HS-27A (cell line): ENCODE measurements at regions not wholly inside any gene's neighbourhood (a gene's known extent, or its start where the extent isn't known, plus 50 kb on each side); places are given as distances from the start of the nearest gene placed in this dataset.
"Not testable (repeated sequence)": the region's sequence is repeated elsewhere in the genome, so short reads cannot be mapped to it uniquely, and the experiment has no call there.

Experiments
- DNase-seq: peaks from one replicate; pipeline ENCODE4 v3.0.0-alpha.2; 2012; ENCODE audit warnings: low read depth, missing footprints

- DNase-seq: no peak
Observed at GRCh38 chr1:172717722-172718465, 59.0 kb downstream of the FASLG start.

DNA sequence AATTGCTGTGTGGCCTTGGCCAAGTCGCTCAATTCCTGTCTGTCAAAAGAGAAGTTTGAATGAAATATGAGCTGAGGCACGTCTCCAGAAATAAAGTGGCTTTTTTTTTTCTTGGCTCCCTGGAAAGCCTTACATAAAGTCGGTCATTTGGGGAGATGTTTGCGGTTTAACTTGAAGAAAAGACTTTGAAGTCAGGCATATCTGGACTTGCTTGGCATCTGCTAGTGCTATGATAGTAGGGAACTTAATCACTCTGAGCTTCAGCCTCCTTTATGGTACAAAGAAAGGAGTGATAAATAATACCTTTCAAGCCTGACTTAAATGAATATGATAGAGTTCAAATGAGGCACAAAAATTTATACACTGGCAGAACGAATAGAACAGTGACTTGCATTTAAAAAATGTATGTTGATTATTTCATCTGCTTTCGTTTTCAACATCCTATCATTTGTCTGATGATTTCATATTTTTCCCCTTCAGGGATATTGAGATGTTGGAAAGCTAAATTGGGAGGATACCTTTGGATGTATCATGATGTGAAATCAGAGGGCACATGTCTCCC lies 60.2 kb downstream of the FASLG start:
- no peak for DNase-seq

DNA sequence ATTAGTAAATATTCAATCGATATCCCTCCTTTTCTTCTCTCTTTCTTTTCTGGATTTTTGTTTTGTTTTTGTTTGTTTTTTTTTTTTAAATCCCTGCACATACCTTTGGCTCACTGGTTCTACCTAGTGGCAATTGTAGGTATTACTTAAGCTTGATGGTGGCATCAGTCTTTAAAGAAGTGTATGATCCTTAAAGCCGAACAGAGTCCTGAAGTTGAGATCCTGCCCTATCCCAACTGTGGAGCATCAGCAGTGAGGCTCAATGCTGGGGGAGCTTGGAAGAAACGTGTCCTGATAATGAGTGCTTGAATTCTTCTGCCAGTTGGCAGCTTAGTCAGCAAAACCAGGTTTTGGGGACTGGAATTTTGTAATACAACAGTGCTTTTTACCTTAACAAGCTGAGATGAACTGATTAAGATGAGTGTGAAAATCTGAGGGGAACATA lies 60.8 kb downstream of the FASLG start:
- no peak for DNase-seq

DNA sequence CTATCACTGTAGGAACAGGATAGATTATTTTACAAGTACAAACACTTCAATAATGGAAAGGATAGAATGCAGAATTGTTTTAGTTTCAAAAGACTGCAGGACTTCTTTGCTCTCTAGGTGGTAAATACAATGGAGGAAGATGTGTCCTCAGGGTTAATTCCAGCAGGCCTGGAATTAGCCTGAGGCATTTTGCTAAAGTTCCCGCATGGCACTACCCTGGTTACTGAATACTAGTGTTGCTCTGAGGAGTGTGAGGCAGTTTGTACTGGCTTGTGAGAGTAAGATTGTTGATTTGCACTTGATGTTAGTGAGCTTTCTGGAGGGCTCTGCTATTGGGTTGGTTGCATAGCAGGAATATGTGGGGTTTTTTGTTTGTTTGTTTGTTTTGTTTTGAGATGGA lies 61.4 kb downstream of the FASLG start:
- no peak for DNase-seq

DNA sequence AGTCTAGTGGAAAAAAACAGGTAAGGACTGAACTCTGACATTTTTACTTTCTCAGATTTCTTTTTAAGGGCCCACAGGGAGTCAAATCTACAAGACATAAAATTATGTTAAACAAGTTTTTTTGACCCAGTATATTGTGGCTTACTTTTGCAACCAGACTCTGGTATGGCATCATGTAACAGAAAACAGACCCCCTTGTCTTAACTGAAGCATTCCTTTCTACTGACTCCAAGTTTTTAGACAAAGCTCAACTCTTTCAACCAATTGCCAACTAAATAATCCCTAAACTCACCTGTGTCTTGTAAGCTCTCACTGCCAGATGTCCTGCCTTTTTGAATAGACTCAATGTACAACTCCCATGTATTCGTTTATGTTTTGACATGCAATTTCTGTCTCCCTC lies 64.3 kb downstream of the FASLG start:
- DNase-seq: no peak

DNA sequence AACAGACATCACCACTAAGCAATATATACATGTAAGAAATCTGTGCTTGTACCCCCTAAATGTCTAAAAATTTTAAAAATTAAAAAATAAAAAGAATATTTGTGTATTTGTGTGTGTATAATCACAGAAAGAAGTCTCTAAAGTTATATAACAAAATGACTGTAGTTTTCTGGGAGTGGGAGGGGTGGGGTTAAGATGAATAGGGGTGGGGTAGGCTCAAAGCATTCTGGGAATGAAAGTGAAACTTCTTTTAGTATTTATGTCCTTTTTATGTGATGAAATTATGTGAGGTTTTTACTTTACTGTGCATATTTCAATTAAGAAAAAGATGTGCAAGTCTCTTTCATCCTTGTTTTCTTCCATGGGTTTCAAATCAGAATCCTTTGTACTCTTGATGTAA lies 65.3 kb downstream of the FASLG start:
- no peak for DNase-seq

GRCh38 chr1:172724765-172725613 lies 66.1 kb downstream of the FASLG start:
- DNase-seq: no peak

DNA sequence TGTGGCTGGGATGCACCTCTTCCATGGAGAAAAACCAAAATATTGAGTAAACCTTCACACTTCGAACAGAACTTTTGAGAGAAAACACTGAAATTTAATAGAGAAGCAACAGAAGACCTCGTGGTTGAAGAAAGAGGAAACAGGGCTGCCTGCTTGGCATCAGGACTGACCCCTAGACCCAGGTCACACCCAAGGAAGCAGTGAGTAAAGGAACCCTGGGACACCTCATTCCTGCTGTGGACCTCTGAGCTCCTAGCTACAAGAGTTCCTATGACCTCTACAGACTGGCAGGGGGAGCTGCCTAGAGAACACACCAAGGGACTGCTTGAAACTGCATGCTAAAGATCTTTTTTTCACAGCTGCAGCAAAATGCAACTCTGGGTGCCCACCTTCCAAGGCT lies 67.8 kb downstream of the FASLG start:
- no peak for DNase-seq

DNA sequence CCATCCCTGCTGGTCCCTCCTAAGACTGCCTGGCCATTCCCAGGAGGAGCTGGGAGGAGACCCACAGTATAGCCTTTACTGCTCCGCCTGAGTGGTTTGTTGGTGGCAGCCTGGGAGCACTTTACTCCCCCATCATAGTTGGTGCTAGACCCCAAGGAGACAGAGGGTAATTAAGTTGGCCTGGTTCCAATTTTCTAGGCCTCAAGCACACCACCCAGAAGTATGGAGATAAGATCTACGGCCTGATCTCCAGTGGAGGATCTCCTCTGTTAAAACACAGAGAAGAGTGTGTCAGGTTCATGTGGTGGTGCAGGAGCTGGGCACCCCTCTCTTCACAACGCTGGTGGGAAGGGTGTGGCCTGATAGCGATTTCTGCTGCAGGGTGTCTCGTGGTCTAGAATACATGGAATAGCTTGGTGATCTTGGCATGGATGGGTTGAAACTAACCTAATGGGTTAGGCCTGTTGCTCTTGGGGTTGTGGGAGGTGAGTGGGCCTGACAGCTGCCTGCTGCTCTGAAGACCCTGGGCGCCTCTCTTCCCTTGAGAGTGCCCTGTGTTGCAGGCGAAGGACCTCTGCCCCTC lies 68.5 kb downstream of the FASLG start:
- DNase-seq: no peak

DNA sequence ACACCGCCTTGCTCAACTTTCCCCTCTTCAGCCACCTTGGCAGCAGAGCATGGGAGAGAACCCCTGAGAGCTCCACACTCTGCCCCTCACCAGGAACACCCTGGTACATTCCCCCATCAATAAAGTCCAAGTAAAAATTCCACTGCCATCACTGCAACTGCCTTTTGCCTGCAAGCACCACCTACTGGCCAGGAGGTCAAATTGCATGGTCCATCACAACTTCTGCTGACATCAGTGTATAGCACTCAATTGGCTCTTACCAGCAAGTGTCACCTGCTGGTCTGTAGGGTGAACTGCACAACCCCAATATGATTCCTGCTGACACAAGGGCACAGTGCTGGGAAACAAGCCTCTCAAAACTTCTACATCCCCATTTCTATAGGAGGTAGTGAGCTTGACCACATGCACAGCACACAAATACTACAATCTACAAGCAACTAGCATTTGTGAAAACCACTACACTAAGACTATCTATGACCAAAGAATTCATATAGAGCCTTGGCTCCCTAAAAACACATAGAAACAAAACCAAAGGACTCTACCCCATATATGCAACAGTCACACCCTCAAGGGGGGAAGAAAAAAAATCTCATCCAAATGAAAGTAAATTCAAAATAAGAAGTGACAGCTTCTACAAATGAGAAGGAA lies 69.2 kb downstream of the FASLG start:
- DNase-seq: no peak

DNA sequence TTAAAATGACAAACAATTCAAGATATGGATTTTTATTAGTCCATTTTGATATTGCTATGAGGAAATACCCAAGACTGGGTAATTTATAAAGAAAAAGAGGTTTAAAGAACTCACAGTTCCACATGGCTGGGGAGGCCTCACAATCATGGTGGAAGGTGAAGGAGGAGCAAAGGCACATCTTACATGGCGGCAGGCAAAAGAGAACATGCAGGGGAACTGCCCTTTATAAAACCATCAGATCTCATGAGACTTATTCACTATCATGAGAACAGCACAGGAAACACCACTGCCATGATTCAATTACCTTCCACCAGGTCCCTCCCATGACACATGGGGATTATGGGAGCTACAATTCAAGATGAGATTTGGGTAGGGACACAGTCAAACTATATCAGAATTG lies 69.8 kb downstream of the FASLG start:
- DNase-seq: not testable (repeated sequence)

- no peak for DNase-seq
Observed at GRCh38 chr1:172732427-172732826, 73.5 kb downstream of the FASLG start.

DNA sequence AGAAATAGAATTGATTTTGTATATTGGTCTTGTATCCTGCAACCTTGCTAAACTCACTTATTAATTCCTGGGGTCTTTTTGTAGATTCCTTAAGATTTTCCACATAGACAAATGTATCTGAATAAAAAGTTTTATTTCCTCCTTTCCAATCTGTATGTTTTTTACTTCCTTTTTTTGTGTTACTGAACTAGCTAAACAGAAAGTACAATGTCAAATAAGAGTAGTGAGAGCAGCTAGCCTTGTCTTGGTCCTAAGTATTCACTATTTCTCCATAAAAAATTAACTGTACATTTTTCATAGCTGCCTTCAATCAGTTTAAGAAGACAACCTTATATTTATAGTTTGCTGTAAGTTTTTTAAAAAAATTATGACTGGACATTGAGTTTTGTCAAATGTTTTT lies 74.9 kb downstream of the FASLG start:
- DNase-seq: no peak

GRCh38 chr1:172738389-172738788 lies 79.5 kb downstream of the FASLG start:
- DNase-seq: no peak

- DNase-seq: no peak
Observed at GRCh38 chr1:172742599-172743500, 83.9 kb downstream of the FASLG start.

DNA sequence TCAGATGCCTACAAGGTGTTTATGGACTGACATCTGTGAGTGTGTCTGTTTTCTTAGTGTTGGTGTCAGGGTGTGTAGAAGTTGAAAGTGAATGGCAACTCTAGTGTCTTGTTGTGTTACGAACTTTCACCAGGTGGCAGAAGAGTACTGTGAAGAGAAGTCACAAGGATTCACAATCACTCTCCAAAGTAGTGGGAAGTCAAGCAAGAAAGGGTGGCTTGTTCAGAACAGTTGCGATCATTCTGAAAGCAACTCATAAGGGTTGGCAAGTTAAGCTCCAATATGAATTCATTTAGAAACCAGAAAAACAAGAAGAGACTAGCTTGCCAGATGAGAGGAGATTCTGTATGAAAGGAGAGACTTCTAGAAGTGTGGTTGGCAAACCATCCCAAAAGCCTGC lies 86.1 kb downstream of the FASLG start:
- no peak for DNase-seq

GRCh38 chr1:172746091-172746949 lies 87.4 kb downstream of the FASLG start:
- DNase-seq: peak; percentile 89

DNA sequence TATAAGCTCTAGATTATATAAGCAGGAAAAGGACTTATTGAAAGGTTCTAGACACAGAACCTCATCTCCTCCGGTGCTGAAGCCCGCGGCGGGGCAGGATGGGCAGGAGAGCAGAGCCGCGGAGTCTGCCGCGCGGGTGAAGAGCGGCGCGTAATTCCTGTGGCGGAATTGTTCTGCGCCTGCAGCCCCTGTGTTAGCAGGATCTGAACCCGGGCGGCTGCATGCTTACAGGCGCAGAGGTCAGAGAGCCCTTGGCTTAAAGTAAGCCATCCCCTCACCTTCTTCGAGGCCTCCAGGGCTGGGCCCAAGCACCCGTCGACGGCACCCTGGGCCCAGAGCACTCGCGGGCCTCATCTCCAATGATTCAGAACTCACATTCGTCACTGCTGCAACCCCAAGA lies 89.3 kb downstream of the FASLG start:
- no peak for DNase-seq

DNA sequence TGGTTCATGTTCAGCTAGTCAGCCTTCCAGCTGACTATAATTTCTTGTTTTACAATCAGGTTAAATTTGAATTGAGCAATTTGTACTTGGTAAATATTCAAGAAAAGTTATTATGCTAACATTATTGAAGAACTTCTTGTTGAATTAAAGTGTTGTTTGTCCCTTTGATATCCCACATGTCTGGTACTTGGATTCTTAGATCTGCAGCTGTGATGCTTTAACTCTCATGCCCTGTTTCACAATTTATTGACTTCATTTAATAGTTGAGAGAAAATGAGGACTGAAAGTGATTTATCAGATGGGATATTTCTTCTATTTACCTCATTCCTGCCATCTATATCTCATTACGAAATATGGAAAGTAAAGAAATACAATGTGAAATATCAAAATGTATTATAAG lies 92.8 kb downstream of the FASLG start:
- no peak for DNase-seq

- DNase-seq: no peak
Observed at GRCh38 chr1:172753964-172754363, 95.1 kb downstream of the FASLG start.
